ENCODE measurements at regions not wholly inside any gene's neighbourhood (a gene's known extent, or its start where the extent isn't known, plus 50 kb on each side); places are given as distances from the start of the nearest gene placed in this dataset.

DNA sequence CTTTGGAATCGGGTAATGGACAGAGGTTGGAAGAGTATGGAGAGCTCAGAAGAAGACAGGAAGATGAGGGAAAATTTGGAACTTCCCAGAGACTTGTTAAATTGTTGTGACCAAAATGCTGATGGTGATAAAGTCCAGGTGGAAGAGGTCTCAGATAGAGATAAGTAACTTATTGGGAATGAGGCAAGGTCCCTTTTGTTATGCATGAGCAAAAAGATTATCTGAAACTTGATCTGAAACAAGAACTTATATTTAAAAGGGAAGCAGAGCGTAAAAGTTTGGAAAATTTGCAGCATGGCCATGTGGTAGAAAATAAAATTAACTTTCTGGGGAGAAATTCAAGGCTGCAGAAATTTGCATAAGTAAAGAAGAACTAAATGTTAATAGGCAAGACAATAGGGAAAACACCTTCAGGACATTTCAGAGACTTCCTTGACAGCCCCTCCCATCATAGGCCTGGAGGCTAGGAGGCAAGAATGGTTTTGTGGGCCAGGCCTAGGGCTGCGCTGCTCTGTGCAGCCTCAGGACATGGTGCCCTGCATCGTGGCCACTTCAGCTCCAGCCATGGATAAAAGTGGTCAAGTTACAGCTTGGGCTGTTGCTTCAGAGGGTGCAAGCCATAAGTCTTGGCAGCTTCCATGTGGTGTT is 425.7 kb upstream of the PRICKLE1 start:
- TF ChIP-seq ZNF214 (tag by site-specific recombination; IDR thresholded peaks at IDR 0.05; ENCODE audit: borderline replicate concordance) = no peak
- TF ChIP-seq WT1 (tag by site-specific recombination; IDR thresholded peaks at IDR 0.05) = no peak
- TF ChIP-seq ZFP41 (tag by site-specific recombination; IDR thresholded peaks at IDR 0.05; ENCODE audit: borderline replicate concordance) = no peak
- no peak for TF ChIP-seq YY1 (tag by site-specific recombination; IDR thresholded peaks at IDR 0.05)
- TF ChIP-seq PRDM4 (tag by site-specific recombination; IDR thresholded peaks at IDR 0.05) = no peak
- TF ChIP-seq CTCF (tag by site-specific recombination; IDR thresholded peaks at IDR 0.05) = no peak
- no peak for TF ChIP-seq TCF7L2 (IDR thresholded peaks at IDR 0.05; ENCODE audit: borderline replicate concordance, low read depth, low read length)
